ENCODE measurements at regions not wholly inside any gene's neighbourhood (a gene's known extent, or its start where the extent isn't known, plus 50 kb on each side); places are given as distances from the start of the nearest gene placed in this dataset.

DNA sequence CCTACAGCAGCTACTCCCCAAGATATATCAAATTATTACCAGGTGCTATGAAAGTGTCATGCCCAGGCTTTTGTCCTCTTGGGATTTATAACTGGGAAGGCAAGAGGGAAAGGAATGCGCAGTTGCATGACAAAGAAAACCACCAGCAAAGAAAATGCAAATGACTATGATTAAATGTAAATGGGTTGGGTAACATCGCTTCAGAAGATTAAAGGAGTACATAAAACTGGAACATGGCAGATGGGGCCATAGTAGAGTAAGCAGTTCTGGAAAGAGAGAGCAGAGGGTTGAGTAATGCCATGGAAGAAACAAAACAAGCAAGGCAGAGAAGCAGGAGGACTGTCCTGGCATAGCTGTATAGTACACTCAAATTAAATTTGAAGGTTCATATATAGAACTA, 493.1 kb downstream of the NOVA1 start:
- TF ChIP-seq, protein P1, sequence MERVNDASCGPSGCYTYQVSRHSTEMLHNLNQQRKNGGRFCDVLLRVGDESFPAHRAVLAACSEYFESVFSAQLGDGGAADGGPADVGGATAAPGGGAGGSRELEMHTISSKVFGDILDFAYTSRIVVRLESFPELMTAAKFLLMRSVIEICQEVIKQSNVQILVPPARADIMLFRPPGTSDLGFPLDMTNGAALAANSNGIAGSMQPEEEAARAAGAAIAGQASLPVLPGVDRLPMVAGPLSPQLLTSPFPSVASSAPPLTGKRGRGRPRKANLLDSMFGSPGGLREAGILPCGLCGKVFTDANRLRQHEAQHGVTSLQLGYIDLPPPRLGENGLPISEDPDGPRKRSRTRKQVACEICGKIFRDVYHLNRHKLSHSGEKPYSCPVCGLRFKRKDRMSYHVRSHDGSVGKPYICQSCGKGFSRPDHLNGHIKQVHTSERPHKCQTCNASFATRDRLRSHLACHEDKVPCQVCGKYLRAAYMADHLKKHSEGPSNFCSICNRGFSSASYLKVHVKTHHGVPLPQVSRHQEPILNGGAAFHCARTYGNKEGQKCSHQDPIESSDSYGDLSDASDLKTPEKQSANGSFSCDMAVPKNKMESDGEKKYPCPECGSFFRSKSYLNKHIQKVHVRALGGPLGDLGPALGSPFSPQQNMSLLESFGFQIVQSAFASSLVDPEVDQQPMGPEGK (CRISPR knock-in tag; IDR thresholded peaks at IDR 0.05; ENCODE audit: borderline replicate concordance) = no peak
- TF ChIP-seq ZFP30 (CRISPR knock-in tag; IDR thresholded peaks at IDR 0.05) = no peak
- ATAC-seq = no peak

DNA sequence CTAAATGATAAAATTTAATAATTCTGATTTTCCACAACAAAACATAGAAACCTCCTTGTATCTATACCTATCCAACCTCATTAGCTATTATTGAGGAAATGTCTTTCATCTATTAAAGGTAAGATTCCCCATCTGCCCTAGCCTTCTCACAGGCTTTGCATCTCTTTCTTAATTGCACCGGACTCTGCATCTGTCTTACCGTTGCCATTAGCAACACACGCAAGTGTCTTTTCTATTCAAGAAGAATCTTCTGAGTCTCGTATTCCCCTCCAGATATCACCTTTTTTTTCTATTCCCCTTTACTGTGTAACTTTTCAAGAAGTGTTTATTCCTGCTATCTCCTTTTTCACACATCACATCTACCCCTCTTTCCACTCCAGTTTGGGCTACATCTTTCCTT, 500.0 kb downstream of the NOVA1 start:
- no peak for ATAC-seq
- TF ChIP-seq TOX (CRISPR knock-in tag; IDR thresholded peaks at IDR 0.05; ENCODE audit: borderline replicate concordance) (no peak), BACH2 (CRISPR knock-in tag; IDR thresholded peaks at IDR 0.05; ENCODE audit: borderline replicate concordance) (no peak), ZFP30 (CRISPR knock-in tag; IDR thresholded peaks at IDR 0.05) (no peak), SNAI2 (CRISPR knock-in tag; IDR thresholded peaks at IDR 0.05) (no peak), ZNF8 (CRISPR knock-in tag; IDR thresholded peaks at IDR 0.05) (no peak), PPARA (CRISPR knock-in tag; IDR thresholded peaks at IDR 0.05; ENCODE audit: borderline replicate concordance) (no peak), RARB (CRISPR knock-in tag; IDR thresholded peaks at IDR 0.05) (no peak), ZNF565 (CRISPR knock-in tag; conservative IDR thresholded peaks at IDR 0.05; ENCODE audit: low read depth) (no peak), ESRRG (CRISPR knock-in tag; IDR thresholded peaks at IDR 0.05) (no peak), ZC3H10 (CRISPR knock-in tag; IDR thresholded peaks at IDR 0.05) (no peak), OSR1 (CRISPR knock-in tag; IDR thresholded peaks at IDR 0.05) (no peak), GLIS3 (CRISPR knock-in tag; IDR thresholded peaks at IDR 0.05) (no peak)
- TF ChIP-seq, protein P2, sequence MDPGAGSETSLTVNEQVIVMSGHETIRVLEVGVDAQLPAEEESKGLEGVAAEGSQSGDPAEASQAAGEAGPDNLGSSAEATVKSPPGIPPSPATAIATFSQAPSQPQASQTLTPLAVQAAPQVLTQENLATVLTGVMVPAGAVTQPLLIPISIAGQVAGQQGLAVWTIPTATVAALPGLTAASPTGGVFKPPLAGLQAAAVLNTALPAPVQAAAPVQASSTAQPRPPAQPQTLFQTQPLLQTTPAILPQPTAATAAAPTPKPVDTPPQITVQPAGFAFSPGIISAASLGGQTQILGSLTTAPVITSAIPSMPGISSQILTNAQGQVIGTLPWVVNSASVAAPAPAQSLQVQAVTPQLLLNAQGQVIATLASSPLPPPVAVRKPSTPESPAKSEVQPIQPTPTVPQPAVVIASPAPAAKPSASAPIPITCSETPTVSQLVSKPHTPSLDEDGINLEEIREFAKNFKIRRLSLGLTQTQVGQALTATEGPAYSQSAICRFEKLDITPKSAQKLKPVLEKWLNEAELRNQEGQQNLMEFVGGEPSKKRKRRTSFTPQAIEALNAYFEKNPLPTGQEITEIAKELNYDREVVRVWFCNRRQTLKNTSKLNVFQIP (CRISPR knock-in tag; IDR thresholded peaks at IDR 0.05; ENCODE audit: borderline replicate concordance, low read depth) = no peak
- TF ChIP-seq, protein P1 (CRISPR knock-in tag; IDR thresholded peaks at IDR 0.05; ENCODE audit: borderline replicate concordance) = no peak

DNA sequence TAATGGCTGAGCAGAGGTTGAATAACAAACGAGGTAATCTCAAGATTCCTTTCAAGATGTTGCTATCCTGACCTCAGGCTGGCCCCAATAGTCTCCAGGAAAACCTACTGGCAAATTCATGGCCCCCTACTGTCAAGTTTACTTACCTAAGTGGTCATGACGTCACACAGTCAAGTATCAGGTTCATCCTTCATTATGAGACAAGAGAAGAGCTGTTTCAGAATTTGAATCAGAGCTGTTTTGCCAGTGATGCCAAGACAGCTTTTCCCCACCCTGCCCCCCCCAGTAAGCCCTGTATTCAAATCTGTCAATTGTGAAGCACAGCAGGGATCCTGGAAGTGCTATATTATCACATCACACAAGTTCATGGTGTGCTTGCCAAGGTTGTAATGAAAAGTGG, 509.6 kb downstream of the NOVA1 start:
- no peak for TF ChIP-seq CSDC2 (CRISPR knock-in tag; IDR thresholded peaks at IDR 0.05)
- no peak for TF ChIP-seq ZNF8 (CRISPR knock-in tag; IDR thresholded peaks at IDR 0.05)
- no peak for TF ChIP-seq RARB (CRISPR knock-in tag; IDR thresholded peaks at IDR 0.05)
- TF ChIP-seq, protein P3, sequence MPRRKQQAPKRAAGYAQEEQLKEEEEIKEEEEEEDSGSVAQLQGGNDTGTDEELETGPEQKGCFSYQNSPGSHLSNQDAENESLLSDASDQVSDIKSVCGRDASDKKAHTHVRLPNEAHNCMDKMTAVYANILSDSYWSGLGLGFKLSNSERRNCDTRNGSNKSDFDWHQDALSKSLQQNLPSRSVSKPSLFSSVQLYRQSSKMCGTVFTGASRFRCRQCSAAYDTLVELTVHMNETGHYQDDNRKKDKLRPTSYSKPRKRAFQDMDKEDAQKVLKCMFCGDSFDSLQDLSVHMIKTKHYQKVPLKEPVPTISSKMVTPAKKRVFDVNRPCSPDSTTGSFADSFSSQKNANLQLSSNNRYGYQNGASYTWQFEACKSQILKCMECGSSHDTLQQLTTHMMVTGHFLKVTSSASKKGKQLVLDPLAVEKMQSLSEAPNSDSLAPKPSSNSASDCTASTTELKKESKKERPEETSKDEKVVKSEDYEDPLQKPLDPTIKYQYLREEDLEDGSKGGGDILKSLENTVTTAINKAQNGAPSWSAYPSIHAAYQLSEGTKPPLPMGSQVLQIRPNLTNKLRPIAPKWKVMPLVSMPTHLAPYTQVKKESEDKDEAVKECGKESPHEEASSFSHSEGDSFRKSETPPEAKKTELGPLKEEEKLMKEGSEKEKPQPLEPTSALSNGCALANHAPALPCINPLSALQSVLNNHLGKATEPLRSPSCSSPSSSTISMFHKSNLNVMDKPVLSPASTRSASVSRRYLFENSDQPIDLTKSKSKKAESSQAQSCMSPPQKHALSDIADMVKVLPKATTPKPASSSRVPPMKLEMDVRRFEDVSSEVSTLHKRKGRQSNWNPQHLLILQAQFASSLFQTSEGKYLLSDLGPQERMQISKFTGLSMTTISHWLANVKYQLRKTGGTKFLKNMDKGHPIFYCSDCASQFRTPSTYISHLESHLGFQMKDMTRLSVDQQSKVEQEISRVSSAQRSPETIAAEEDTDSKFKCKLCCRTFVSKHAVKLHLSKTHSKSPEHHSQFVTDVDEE (CRISPR knock-in tag; IDR thresholded peaks at IDR 0.05) = no peak
- TF ChIP-seq ZFP3 (CRISPR knock-in tag; IDR thresholded peaks at IDR 0.05) = no peak
- TF ChIP-seq, protein P4, sequence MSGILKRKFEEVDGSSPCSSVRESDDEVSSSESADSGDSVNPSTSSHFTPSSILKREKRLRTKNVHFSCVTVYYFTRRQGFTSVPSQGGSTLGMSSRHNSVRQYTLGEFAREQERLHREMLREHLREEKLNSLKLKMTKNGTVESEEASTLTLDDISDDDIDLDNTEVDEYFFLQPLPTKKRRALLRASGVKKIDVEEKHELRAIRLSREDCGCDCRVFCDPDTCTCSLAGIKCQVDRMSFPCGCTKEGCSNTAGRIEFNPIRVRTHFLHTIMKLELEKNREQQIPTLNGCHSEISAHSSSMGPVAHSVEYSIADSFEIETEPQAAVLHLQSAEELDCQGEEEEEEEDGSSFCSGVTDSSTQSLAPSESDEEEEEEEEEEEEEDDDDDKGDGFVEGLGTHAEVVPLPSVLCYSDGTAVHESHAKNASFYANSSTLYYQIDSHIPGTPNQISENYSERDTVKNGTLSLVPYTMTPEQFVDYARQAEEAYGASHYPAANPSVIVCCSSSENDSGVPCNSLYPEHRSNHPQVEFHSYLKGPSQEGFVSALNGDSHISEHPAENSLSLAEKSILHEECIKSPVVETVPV (CRISPR knock-in tag; IDR thresholded peaks at IDR 0.05) = no peak
- no peak for TF ChIP-seq TCF4 (CRISPR knock-in tag; IDR thresholded peaks at IDR 0.05; ENCODE audit: borderline replicate concordance)
- no peak for TF ChIP-seq ZNF70 (CRISPR knock-in tag; IDR thresholded peaks at IDR 0.05)
- TF ChIP-seq, protein P1 (CRISPR knock-in tag; IDR thresholded peaks at IDR 0.05; ENCODE audit: borderline replicate concordance) = no peak
- ATAC-seq = no peak
